Hematopoietic multipotent progenitor cell (in vitro differentiated cells): ENCODE measurements at regions not wholly inside any gene's neighbourhood (a gene's known extent, or its start where the extent isn't known, plus 50 kb on each side); places are given as distances from the start of the nearest gene placed in this dataset.

Source experiments
- DNase-seq, 3 donors: peaks; one replicate each; pipeline ENCODE4 v3.0.0-alpha.2; 2011 to 2015; ENCODE audit warnings: low read depth in 2 of 3, low spot score in 2 of 3

- DNase-seq, result no peak
These were observed 174.5 kb upstream of the MAOA start for GRCh38 chrX:43481576-43481975.

- DNase-seq, result no peak
These were observed 162.3 kb upstream of the MAOA start for GRCh38 chrX:43493756-43494155.

DNA sequence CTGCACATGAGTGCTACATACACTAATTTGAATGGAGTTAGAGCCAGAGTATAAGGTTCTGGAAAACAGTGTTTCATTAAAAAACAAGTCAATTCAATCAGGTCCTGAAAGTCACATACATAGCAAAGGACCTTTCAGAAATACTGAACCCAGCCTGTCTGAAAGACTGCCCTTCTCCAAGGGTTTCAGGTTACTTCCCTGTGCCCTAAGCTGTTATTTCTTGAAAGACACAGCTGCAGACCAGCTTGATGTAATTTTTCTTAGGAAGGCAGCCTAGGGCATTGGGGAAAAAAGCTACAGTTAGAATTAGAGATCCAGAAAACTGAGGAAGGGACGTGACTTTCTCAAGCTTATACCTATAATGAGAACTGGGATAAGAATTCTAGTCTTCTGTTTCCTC lies 155.9 kb upstream of the MAOA start:
- DNase-seq, result no peak

DNA sequence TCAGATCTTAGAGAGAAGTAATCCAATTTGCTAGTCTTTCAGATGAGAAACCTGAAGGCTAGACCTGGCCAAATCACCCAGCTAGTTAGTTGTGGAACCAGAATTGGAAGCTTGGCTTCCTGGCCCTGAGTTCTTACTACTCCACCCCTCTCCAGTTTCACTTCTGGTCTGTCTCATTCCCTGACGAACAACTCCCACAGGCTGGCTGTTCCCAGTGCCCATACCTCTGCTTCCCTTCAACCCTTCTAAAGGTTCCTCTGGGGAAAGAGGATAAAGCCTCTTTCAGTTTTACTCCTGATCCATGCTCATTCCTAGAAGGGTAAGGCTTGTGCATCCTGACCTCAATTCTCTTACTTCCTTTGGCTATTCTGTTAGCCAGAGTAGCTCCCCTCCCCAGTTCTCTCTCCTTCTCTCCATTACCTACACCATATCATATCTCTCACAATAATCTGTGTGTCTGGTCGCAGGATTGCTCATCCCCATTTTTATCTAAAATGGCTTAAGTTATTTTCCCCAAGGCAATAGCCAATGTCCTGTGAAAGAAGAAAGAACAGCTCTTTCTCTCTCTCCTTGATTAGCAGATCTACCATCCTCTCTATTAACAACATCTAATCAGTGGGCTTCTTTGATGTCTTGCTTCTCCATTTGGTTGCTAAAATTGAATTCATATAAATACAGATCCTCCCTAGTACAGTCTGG lies 155.0 kb upstream of the MAOA start:
- no peak for DNase-seq

DNA sequence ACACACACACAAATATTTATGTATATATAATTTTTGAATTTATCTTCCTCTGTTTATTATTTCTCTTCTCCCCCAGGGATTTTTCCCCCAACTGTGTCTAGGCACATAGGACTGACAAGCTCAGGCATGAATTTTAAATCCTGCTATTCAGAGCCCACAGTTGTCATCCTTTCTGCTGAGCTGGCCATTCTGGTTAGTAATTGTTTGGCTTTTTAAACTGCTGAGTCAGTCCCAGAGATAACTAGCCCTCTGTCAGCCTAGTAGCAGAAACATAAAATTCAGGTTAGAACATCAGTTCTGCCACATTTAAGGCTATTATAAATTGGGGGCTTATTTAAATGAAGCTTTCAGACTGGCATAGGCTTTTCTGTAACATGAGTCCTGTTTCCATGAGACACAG lies 151.7 kb upstream of the MAOA start:
- DNase-seq, result no peak

DNA sequence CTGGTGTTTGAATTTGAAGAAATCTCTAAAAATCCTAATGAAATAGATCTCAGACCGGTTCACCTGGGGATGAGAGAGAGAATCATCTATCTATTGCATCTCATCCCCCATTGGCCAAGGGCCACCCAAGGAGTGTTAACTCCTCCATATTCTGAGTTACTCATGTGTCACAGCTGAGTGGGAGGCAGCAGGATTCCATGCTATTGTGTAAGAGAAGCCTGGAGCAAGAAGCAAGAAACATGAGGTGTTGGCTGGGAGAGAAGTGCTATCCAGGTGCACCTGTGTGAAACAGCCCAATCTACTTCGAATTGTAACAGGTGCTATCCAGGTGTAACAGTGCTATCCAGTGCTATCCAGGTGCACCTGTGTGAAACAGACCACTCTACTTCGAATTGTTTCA lies 150.3 kb upstream of the MAOA start:
- DNase-seq, result no peak

DNA sequence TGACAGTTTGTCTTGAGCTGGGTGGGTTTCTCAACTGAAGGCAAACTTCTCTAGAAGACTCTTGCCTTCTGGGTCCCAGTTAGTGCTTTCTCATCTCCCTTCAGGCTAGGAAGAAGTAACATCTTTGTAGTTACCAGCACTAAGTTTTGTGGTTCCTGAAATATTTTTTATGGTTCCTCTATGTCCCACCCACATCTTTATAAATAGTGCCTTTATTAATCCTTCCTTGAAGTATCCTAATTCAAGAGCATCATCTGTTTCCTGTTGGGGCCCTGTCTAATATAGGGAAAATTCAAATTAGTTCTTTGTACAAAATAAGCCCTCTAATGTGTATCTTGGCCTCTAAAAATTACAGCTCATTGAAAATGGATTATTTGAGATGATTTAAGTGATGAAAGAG lies 147.4 kb upstream of the MAOA start:
- DNase-seq, result no peak

GRCh38 chrX:43510209-43510608 lies 145.9 kb upstream of the MAOA start:
- no peak for DNase-seq

DNA sequence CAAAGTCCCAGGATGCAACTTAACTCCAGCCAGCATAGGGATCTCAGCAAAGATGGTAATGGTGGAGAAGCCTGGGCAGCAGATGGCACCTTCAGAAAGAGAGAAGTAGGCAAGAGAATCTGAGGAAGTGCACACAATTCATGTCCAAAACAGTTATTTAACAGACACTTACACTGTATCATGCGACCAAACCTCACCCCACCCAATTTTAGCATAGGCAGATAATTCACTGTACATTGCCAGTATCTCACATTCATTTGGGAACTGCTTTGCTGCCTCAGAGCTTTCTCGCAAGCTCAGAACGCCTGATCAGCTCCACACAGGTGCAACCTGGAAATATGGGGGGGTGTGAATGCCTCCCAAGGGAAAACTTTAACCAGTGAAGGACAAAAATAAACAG lies 143.0 kb upstream of the MAOA start:
- no peak for DNase-seq

- DNase-seq, result no peak
These were observed 141.3 kb upstream of the MAOA start for GRCh38 chrX:43514820-43515219.

DNA sequence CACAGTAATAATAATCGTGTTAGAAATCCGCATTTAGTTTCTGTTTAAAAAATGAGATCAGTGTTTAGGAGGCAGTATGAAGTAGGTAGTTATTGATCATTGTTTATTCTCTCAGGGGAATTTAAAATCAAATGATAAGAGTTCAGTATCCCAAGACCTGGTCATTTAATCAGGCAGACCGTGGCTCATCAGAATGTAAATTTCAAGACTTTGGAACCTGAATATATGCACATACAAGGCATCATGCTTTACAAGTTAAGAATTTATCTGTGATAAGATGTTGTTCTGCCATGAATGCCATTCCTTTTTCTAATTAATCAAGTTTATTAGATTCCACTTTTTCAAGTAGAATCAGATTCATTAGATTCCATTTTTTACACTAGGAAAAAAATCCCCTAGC lies 133.5 kb upstream of the MAOA start:
- no peak for DNase-seq

GRCh38 chrX:43525901-43526610 lies 130.0 kb upstream of the MAOA start:
- DNase-seq, result no peak

DNA sequence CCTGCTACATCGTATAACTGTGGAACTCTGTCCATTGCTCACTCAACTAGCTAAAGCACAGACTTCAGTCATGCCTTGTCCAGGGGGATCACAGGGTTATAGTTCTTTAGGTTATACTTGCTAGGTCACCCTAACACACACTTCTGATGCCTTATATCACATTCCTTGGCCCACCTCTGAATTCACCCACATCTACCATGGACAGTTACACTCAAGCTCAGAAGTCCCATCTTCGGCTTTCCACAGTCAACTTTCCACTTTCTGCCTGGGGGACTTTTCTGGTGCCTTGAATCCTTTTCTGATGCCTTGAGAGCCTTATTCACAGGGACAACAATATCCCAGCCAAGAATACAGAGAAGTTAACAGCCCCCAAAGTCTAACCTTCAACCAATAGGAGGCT lies 129.2 kb upstream of the MAOA start:
- no peak for DNase-seq

- DNase-seq, result no peak
These were observed 128.3 kb upstream of the MAOA start for GRCh38 chrX:43527801-43528200.

GRCh38 chrX:43530837-43531236 lies 125.3 kb upstream of the MAOA start:
- DNase-seq, result no peak

DNA sequence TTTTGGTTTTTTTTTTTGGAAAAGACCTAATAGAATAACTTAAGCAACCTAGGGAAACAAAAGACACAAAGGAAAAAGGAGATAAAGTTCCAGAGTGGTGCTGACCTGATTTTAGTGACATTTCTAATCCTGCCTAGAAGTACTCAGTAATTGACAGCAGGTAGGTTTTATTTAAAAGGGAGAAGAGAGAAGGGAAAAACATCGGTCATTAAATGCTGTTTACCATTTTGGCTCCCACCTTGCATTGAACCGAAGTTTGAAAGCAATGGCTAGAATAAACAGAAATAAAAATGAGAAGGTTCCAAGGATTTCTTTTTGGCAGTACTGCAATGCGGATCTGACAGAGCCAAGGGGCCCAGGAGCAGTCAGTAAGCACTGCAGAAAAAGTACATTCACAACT lies 115.8 kb upstream of the MAOA start:
- DNase-seq, result no peak

- no peak for DNase-seq
These were observed 104.5 kb upstream of the MAOA start for GRCh38 chrX:43551590-43551989.

- no peak for DNase-seq
These were observed 103.9 kb upstream of the MAOA start for GRCh38 chrX:43552156-43552555.

DNA sequence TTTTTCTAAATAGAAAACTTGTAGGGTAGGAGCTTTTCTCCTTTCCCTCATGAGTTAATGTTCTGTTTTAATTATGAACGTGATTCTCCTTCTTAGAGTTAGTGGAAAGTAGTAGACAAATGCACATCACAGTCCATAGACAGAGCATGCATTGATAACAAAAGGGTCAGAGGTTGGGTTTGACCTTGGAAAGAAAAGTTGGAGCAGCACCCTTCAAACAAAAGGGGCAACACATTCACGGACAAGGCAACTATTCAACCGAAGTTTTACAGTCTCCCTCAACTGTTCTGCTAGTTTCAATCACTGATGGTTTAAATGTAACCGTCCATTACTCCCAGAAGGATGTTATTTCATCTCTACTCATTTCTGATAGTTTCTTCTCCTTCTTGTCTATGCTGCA lies 103.4 kb upstream of the MAOA start:
- no peak for DNase-seq

DNA sequence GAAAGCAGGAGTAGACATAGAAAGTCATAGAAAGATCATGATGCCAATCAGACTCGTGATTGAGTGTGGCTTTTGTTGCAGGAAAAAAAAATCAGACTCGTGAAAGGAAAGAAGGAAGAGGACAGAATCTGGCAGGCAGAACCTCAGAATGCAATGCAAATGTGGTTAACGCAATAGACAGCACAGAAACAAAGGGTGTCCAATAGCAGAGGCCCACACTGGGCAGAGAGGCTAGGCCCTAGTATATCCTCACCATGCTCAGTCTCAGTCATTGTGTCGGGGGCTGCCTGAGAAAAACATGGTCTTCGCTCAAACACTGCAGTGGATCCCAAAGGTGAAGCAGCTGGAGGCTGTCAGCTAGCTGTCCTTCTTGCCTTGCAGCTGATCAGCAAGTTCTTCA lies 102.8 kb upstream of the MAOA start:
- no peak for DNase-seq

- DNase-seq, result no peak
These were observed 99.9 kb upstream of the MAOA start for GRCh38 chrX:43556207-43556606.

DNA sequence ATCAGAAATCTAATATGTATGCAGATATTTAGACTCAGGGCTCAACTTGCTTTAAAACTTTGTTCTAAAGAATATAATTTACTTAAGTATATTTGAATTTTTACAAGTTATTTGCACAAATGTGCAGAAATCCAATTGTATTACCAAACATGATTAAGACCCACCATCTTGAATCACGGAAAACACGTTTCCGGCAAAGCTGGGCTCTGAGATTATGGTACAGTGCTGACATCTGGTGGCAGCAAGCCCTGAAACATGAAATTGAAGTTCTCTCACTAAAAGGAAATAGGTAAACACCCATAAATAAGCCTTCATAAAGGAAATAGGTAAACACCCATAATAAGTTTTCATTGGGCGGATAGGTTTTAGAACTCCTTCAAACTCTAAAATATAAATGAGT lies 98.3 kb upstream of the MAOA start:
- DNase-seq, result peak; percentile 25 to 69 (median 35)

- peak; percentile 7 to 77 (median 54) for DNase-seq
These were observed 96.5 kb upstream of the MAOA start for GRCh38 chrX:43559644-43560043.
